ENCODE measurements at regions not wholly inside any gene's neighbourhood (a gene's known extent, or its start where the extent isn't known, plus 50 kb on each side); places are given as distances from the start of the nearest gene placed in this dataset.
"Not testable (repeated sequence)": the region's sequence is repeated elsewhere in the genome, so short reads cannot be mapped to it uniquely, and the experiment has no call there.

- in situ Hi-C loops (cut with MboI; ENCODE audit: low sequenced_read_pairs), result no loop called here
These were observed 158.9 kb downstream of the HINT1 start for GRCh38 chr5:131005963-131006684.

- in situ Hi-C loops (cut with MboI; ENCODE audit: low sequenced_read_pairs), result no loop called here
These were observed 163.5 kb downstream of the HINT1 start for GRCh38 chr5:131001507-131001906.

DNA sequence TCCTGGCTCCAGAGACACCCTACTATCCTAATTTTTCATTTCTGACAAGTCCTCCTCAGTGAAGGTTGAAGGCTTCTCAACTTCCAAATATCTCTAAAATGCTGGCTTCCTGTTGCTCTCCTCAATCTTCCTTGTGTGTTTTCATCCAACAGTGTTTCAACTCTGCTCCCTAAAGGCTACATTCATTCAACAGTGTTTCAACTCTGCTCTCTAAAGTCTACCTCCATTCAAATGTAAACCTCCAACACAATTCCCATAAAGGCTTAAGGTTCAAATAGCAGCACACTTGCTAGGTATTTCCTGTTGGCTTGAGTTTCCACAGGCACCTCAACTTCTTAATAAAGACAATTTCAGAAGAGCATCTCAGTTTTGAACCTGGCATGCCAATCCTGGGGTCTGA is 164.8 kb downstream of the HINT1 start:
- in situ Hi-C loops (cut with MboI; ENCODE audit: low sequenced_read_pairs), result no loop called here

GRCh38 chr5:130996720-130997119 is 168.3 kb downstream of the HINT1 start:
- in situ Hi-C loops (cut with MboI; ENCODE audit: low sequenced_read_pairs), result not testable (repeated sequence)

- in situ Hi-C loops (cut with MboI; ENCODE audit: low sequenced_read_pairs), result no loop called here
These were observed 169.2 kb downstream of the HINT1 start for GRCh38 chr5:130995851-130996250.

DNA sequence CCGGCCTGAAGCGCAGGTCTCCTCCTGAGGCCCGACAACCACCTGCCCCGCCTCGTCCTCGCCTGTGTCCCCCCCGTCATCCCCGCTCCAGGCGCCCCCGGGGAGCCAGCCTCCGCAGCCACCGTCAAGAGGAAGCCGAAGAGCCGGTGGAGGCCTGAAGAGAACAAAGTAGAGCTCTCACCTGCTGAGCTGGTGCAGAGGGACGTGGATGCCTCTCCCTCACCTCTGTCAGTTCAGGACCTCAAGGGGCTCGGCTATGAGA is 169.9 kb downstream of the HINT1 start:
- in situ Hi-C loops (cut with MboI; ENCODE audit: low sequenced_read_pairs), result no loop called here

DNA sequence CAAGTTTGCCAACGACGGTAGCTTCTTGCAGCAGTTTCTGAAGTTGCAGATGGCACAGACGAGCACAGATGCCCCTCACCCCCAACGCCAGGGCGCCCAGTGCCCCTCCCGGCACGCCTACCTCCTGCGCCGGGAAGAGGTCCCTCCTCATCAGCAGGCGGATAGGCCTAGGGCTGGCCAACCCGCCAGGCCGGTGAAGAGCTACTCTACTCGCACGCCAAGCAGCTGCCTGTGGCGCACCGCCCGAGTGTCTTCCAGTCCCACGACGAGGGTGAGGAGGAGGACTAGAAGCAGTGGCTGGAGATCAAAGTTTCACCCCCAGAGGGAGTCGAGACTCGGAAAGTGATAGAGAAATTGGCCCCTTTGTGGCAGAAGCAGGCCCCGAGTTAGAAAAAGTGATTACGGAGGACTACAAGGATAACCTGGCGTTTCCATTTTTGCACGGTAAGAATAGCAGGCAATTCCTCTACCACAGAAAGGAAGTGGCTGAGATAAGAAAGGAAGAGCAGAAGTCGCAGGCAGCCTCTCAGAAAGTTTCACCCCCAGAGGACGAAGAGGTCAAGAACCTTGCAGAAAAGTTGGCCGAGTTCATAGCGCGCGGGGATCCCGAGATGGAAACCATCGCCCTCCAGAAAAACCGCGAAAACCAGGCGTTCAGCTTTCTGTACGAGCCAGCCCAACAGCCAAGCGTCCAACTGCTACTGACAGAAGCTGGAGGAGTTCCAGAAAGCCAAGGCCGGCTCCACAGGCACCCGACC is 170.4 kb downstream of the HINT1 start:
- in situ Hi-C loops (cut with MboI; ENCODE audit: low sequenced_read_pairs), result no loop called here

- in situ Hi-C loops (cut with MboI; ENCODE audit: low sequenced_read_pairs), result no loop called here
These were observed 172.4 kb downstream of the HINT1 start for GRCh38 chr5:130992621-130993020.

DNA sequence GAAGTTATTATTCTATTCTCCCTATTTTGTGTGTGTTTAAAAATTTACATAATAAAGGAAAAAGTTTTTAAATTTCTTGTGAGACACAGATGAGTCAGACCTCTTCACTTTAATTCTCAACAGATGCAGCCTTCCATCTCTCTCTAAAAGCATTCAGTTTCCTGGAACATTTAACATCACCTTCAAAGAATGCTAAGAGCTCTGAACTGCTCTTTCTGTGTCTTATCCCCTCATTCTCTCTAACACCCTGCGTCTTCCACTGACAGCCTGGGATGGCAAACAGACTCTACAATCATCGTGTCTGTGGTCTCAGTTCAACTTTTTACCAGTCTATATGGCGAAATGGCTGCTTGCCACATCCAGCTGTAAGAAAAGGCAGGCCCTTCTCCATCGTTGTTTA is 173.0 kb downstream of the HINT1 start:
- in situ Hi-C loops (cut with MboI; ENCODE audit: low sequenced_read_pairs), result no loop called here

- in situ Hi-C loops (cut with MboI; ENCODE audit: low sequenced_read_pairs), result no loop called here
These were observed 179.3 kb downstream of the HINT1 start for GRCh38 chr5:130985776-130986175.

DNA sequence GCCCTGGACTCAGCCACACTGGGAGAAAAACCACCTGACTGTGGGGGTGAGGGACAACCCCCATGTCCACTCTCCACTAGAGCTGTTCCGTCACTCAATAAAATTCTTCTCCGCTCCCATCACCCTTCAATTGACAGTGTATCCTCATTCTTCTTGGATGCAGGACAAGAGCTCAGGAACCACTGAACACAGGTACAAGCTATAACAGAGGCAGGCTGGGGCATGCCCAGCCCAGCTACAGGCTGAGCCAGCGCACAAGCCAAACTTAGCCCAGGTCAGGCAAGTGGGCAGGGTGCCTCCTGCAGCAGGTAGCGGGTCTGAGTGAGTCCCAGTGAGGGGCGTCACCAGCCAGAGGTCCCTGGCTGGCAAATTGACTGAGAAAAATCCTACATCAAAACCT is 183.4 kb downstream of the HINT1 start:
- in situ Hi-C loops (cut with MboI; ENCODE audit: low sequenced_read_pairs), result no loop called here

DNA sequence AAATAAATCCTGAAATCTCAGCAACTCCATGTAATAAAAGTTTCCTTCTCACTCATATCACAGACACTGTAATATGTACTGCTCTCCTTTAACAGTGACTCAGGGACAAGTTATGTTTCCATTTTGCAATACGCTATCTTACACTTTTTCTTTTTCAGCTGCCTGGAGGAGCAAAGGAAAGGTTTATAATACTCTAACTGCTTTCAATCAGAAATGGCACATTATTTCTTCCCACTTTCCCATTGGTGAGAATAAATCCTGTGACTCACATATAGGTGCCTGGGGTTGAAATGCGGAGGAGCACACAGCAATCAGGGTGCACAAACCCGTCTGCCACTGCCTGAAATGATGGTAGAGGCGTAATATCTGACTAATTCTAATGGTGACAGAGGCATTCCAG is 186.6 kb downstream of the HINT1 start:
- in situ Hi-C loops (cut with MboI; ENCODE audit: low sequenced_read_pairs), result no loop called here

DNA sequence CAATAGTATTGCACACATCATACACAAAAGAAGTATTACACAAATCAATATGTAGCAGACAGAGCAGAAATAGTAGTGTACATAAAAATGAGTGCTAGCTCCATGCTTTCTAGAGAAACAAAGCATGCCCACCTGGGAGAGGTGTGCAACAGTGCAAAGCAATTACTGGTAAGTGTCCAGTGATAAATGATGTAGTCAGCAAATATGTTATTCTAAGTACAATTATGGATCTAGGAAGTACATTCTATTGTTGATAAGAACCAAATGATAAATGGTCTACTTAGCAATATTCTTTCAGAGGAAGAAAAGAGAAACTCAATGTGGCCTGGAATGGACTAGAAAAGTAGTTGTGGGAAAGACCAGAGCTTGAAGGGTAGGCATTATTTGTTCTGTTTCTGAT is 188.6 kb downstream of the HINT1 start:
- in situ Hi-C loops (cut with MboI; ENCODE audit: low sequenced_read_pairs), result no loop called here

- in situ Hi-C loops (cut with MboI; ENCODE audit: low sequenced_read_pairs), result no loop called here
These were observed 189.2 kb downstream of the HINT1 start for GRCh38 chr5:130975847-130976246.

DNA sequence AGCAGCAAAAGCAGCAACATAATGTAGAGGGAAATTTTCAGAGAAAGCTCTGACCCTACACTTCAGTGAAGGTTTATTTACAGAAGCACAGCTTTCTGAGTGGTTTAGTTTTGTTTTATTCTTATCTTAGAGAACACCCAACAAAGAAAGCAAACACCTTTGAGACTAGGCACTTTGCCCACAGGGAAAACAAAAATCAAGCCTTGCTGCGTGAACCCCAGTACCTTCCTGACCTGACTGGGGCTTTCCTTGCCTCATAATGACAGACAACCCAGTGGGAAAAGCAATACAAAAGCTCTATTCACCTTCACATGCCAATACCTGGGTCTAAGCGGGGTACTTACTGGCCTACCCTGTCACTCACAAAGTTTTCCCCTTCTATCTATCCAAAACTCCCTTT is 189.8 kb downstream of the HINT1 start:
- in situ Hi-C loops (cut with MboI; ENCODE audit: low sequenced_read_pairs), result no loop called here

DNA sequence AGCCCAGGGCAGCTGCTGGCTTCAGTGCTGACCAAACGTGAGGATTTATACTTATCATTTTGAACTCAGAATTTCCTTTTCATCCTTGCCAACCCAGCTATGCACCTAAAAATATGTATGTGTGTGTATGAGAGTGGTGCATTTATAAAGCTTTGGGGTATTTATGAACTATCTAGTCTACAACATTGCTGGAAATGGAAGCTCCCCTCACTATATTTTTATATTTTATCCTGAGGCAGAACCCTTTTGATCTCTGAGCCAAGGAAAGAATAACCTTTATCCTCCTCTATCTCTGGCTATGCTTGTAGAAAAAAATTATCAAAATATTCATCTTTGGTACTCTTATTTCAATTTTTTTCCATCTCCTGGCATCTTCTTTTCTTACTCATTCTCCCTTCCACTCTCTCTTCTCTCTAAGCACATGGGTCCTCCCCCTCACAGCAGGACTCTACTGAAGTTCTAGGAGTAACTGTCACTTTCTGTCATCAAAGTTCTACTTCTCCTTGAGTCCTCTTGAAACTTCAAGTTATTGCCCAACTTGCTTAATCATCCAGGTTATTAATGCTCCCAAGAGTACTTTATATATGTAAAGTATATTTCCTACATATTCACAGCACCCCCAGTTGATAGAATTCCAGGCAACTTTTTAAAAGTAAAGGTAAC is 190.9 kb downstream of the HINT1 start:
- in situ Hi-C loops (cut with MboI; ENCODE audit: low sequenced_read_pairs), result no loop called here

DNA sequence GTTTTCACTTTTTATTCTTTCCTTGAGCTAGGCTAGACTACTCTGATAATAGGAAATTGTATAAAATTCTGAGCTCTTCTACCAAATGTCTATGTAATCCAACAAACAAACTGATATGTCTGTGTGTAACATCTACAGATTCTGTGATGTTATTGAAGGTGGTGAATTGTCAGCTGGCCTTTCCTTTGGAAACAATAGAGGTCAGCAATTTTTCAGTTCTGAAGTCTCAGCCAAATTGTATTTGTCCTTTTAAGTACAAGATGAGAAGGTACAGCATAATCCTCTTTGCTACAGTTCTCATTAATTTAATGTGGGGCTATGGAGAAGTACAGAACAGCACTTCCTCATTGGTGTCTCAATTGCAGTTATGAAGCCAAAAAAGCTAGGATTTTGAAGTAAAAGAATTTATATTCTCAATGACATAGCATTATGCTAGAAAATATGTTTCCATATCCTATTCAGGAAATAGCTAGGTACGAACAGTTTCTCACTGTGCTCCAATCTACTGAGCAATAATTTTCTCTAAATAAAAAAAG is 198.0 kb downstream of the HINT1 start:
- in situ Hi-C loops (cut with MboI; ENCODE audit: low sequenced_read_pairs), result no loop called here

DNA sequence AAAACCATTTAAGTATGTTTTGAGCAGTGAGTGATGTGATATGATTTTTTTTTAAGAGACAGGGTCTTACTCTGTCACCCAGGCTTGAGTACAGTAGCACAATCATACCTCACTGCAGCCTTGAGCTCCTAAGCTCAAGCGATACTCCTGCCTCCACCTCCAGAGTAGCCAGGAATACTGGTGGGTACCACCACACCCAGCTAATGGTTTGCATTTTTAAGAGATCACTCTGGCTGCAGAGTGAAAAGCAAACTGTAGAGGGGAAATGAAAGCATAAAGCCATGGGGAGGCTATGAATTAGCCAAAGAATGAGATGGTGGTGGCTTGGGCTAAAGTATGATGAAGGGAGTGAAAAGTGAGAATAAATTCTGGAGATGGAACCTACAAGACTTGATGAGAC is 199.1 kb downstream of the HINT1 start:
- in situ Hi-C loops (cut with MboI; ENCODE audit: low sequenced_read_pairs), result no loop called here

DNA sequence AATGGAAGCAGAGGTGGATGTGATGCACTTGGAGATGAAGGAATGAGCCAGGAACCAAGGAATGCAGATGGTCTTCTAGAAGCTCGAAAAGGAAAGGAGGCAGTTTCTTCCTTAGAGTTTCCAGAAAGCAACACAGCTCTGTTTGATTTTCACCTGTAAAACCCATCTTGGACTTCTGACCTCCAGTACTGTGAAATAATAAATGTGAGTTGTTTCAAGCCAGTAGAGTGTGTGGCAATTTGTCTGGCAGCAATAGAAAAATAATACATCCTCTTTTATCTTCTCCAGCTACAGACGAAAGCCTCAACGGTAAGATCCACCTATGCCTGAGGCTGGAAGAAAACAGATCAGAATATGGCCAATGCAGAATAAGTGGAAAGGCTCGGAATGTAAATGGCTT is 199.7 kb downstream of the HINT1 start:
- in situ Hi-C loops (cut with MboI; ENCODE audit: low sequenced_read_pairs), result no loop called here

- in situ Hi-C loops (cut with MboI; ENCODE audit: low sequenced_read_pairs), result no loop called here
These were observed 200.5 kb downstream of the HINT1 start for GRCh38 chr5:130964231-130965202.

GRCh38 chr5:130963798-130964197 is 201.3 kb downstream of the HINT1 start:
- in situ Hi-C loops (cut with MboI; ENCODE audit: low sequenced_read_pairs), result no loop called here
